Kidney epithelial cell (primary cell): ENCODE measurements at regions not wholly inside any gene's neighbourhood (a gene's known extent, or its start where the extent isn't known, plus 50 kb on each side); places are given as distances from the start of the nearest gene placed in this dataset.

Experiments used
- DNase-seq: peaks from one replicate; pipeline ENCODE4 v3.0.0-alpha.2; 2010; ENCODE audit warnings: low read depth
- H3K27me3 ChIP-seq: 2 replicates; pipeline ENCODE4 v1.6.0; 2011; ENCODE audit warnings: low read length; ENCODE audit not compliant: control insufficient read depth, insufficient read depth
- H3K36me3 ChIP-seq: 2 replicates; pipeline ENCODE4 v1.5.1; 2011; ENCODE audit warnings: low read length; ENCODE audit not compliant: control insufficient read depth, insufficient read depth
- H3K4me3 ChIP-seq: 2 replicates; pipeline ENCODE4 v1.5.1; 2011; ENCODE audit warnings: low read depth, mild to moderate bottlenecking, control low read depth, low read length
- TF ChIP-seq, protein P1 (sequence below): IDR thresholded peaks from 2 replicates; pipeline ENCODE4 v1.5.1; 2011; ENCODE audit warnings: mild to moderate bottlenecking, moderate library complexity, low read length, control low read depth, inconsistent platforms; ENCODE audit not compliant: insufficient read depth, poor library complexity, severe bottlenecking

DNA sequence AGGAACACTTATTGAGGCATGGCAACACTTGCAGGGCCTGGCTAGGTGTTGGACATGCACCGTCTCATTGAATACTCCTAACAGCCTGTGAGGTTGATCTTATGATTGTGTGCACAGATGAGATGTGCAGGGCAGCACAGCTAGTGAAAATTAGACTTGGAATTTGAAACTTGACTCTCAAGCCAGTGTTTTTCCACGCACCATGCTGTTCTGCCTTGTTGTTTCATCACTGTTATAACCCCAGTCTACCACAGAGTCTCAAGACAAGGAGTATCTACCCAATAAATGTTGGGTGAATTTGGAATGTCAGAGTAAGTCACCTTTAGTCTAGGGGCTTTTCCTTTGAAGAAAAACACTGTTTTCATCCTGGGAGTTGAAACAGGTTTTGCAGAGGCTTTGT, 55.8 kb upstream of the LRIG3 start:
- DNase-seq: no peak
- TF ChIP-seq, protein P1, sequence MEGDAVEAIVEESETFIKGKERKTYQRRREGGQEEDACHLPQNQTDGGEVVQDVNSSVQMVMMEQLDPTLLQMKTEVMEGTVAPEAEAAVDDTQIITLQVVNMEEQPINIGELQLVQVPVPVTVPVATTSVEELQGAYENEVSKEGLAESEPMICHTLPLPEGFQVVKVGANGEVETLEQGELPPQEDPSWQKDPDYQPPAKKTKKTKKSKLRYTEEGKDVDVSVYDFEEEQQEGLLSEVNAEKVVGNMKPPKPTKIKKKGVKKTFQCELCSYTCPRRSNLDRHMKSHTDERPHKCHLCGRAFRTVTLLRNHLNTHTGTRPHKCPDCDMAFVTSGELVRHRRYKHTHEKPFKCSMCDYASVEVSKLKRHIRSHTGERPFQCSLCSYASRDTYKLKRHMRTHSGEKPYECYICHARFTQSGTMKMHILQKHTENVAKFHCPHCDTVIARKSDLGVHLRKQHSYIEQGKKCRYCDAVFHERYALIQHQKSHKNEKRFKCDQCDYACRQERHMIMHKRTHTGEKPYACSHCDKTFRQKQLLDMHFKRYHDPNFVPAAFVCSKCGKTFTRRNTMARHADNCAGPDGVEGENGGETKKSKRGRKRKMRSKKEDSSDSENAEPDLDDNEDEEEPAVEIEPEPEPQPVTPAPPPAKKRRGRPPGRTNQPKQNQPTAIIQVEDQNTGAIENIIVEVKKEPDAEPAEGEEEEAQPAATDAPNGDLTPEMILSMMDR: no peak
- no peaks in the 10 kb centered on the region for H3K36me3 ChIP-seq
- no peaks in the 10 kb centered on the region for H3K27me3 ChIP-seq
- H3K4me3 ChIP-seq: no peak overlapping the region
